ENCODE measurements at regions not wholly inside any gene's neighbourhood (a gene's known extent, or its start where the extent isn't known, plus 50 kb on each side); places are given as distances from the start of the nearest gene placed in this dataset.

DNA sequence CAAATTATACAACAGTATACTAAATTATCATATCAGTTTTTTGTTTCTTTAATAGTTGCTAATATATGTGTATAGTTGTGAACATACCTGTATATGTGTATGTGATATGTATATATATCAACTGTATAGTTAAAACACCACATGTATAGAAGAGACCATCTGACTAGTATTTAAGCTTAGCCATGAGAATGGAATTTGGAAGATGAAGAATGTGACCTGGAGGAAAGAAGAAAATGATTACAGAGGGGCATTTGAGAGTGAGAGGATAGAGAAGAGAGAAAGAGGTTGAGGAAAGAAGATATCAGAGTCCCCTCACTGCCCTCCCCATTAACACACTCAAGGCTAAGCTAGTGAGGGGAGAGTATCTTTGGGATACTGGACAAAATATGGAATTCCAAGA, 335.9 kb downstream of the BCKDHB start (continued):
- no peak for TF ChIP-seq CTCF (IDR thresholded peaks at IDR 0.05; ENCODE audit: control extremely low read depth in 1 of 3, insufficient read depth in 1 of 3, low read depth in 1 of 3, low read length in 3 of 3)

Measured in H1 (cell line).